GM19023 (cell line): ENCODE measurements at regions not wholly inside any gene's neighbourhood (a gene's known extent, or its start where the extent isn't known, plus 50 kb on each side); places are given as distances from the start of the nearest gene placed in this dataset.
"Not testable (repeated sequence)": the region's sequence is repeated elsewhere in the genome, so short reads cannot be mapped to it uniquely, and the experiment has no call there.

Experiments
- ATAC-seq: cut with Tn5 transposase; IDR thresholded peaks from one replicate; pipeline ENCODE4 v1.9.1; 2021; ENCODE audit warnings: mild to moderate bottlenecking, moderate library complexity; ENCODE audit not compliant: unreplicated experiment

DNA sequence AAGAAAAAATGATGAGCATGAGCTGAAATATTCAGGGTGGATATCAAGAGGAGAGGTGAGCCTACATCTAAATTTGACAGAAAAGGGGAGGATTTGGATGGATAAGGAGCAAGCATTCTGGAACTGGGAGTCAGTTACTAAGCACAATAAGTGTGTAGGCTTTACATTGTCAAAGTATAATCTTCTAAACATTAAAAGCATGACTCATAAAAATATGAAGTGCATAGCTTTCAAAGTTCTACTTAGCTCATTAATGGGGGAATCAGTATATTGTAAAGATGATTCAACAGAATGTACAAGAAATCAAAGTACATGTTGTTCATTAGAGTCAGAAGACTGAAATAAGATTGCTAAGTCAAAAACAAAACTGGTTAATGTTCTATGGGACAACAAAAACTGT, 248.0 kb upstream of the GAS1 start:
- no peak for ATAC-seq

DNA sequence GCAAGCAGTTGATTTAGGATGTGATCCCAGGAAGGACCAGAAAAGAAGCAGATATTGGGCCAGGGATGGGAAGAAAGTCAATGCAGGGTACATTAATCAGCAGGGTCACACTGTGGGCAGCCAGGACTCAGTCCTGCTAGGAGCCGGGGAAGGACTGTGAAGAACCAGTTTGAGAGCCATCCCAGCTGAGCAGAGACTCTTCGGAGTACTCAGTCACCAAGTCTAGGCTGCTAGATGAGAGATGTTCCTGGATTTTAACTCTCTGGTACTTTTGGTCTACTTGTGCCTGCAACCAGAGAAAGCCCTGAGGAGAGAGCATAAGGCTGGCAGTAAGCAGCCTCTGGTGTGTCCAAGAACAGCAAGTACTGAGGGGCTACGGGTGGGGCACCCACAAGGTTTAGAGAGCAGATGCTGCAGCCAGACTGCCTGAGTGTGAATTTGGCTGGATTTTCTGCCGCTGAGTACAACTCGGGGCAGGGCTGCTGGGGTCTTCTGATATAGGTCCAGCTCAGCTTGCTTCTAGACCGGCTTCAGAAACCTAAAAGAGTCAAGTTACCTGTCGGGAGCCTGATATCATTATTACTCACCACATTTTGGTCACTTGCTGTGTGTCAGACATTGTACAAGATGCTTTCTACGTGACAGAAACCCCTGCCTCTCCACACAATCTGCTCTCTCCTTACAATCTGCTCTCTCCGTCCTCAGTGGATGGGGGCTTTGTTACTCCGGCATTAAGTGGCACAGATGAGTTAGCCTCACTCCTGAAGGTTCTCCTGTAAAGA, 250.2 kb upstream of the GAS1 start:
- ATAC-seq: no peak

DNA sequence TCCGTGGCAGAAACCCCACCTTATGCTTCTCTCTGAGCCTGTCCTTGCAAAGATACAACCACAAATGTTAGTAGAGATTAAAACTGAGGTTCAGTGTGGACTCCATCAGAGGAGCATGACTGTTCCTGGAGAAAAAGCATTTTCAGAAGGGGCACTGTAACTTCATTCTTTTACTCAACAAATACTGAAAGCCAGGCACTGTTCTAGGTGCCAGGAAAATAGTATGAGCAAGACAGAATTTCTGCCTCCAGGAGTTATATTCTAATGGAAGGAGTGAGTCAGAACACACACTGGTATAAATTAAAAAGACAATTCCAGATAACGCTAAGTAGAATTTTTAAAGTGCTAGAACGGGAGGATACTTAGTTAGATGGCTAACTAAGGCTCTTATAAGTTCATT, 251.4 kb upstream of the GAS1 start:
- no peak for ATAC-seq

DNA sequence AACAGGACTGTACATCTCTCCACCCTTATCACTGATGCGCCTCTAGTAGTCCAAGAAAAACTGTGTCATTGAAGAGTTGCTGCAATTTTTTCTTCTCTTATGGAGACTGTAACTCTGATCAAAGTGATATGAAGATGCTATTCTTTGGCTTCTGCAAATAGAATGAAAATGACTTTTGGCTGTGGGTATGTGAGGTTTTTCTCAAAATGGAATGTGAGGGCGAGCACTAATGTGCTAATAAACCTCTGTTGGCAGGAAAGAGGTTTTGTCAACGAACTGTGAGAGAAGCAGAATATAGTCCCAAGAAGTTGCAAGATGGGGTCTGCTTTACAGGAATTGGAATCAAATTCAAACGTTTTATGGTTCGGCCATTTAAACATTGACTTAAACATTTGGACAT, 252.0 kb upstream of the GAS1 start:
- no peak for ATAC-seq

DNA sequence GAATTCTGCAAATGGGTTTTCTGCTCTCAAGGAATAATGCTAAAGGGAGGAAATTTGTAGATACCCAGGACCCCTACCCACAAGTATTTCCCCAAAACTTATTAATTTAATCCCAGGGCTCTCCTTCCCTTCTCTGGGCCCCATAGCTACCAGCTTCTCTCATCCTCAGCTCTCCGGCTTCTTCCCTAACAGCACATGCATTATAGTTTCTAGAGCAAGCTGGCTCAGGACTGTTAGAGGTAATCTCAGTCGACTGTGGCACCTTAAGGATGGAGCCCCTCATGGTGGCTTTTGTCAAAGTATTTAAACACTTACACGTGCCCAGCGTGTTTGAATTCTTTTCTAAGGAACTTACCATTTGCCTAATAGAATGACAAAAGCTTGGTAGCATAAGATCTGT, 252.5 kb upstream of the GAS1 start:
- no peak for ATAC-seq

DNA sequence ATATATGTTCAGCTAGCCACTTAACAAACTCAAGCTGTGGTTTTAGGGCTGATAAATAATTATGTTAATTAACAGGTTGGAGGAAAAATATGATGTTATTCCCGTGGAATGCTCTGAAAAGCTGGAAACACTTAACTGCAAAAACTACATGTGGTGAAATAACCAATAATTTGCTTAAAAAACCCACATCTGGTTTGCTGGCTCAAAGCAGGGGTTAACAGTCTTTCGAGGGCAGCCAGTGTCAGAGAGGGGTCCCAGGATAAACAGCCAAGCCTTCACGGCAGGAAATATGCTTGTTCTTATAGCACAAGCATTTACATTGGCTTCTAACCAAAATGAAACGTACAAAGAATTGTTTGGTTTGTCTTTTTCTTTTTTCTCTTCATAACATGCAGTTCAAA, 254.0 kb upstream of the GAS1 start:
- ATAC-seq: no peak

DNA sequence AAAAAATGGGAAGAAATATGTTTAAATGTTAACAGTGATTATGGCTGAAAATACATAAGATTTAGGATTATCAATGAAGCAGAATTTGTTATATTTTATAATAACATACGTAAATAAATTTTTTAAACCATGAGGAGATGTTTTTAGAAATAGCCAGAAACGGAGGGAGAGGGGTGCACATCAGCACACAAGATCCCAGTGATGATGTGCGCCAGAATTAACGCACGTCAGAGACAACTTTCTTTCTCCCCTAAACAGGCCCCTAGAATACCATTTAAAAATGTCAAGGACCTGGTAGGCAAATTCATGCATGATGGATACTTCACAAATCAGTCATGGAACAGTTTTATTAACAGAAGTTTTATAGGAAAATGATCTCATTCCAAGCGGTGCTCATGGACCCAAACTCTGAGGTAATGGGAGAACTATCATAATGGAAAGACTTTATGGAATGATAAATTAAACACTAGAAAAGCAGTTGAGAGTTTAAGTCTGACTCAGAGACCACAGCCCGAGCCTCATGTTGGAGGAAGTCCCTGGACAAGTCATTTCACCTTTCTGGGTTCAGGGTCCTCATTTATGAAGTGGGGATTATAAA, 258.9 kb upstream of the GAS1 start:
- no peak for ATAC-seq

DNA sequence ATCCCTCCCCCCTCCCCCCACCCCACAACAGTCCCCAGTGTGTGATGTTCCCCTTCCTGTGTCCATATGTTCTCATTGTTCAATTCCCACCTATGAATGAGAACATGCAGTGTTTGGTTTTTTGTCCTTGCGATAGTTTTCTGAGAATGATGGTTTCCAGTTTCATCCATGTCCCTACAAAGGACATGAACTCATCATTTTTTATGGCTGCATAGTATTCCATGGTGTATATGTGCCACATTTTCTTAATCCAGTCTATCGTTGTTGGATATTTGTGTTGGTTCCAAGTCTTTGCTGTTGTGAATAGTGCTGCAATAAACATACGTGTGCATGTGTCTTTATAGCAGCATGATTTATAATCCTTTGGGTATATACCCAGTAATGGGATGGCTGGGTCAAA, 263.4 kb upstream of the GAS1 start:
- ATAC-seq: not testable (repeated sequence)

DNA sequence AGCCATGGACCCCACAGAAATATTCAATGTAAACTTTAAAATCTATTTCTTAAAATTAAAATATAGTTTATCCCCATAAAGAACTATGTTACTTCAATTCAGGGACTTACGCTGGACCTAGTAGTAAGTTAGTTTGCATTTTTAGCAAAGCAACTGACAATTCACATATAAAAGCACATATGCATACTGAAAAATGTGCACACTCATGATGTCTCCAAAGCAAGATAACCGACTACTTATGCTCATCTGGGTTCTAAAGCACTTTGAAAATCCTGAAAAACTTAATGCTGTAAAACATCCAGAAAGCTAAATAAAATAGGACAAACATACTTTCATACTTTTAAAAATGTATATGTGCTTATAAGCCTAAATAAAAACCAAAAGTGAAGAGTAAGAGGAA, 264.4 kb upstream of the GAS1 start:
- no peak for ATAC-seq

DNA sequence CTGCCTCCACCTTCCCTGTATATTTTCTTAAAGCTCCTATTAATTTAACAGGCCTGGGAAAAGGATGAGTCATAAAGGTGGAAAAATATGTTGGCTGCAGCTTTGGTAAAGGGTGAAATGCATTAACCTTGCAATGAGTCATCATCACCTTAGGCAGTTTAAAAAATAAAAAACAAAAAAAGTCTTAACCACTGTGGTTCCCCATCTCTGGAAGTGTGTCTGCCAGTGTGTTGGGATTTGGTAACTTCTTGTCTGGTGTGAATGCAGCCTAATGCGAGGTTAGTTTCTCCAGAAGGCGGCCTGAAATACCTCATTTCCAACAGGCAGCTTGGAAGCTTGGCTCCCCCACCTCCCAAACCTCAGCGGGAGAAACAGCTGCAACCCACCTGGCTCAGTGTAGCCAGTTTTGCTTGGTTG, 265.3 kb upstream of the GAS1 start:
- no peak for ATAC-seq

DNA sequence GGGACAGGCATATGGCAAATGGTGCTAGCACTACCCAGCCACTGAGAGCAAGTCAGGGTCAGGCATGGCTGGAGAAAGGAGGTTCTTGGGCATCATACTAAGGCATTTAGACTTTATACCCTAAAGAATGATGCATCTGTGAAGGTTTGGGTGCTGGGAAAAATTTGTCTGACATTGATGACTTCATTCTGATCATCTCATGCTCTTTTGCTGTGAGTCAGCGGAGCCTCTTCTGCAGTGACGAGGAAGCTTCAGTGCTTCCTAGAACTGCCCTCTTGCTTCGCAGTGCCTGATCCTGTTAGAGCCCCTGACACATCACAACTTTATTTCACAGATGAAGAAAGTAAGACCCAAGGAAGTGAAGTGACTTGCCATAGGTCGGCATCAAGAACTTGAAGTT, 266.6 kb upstream of the GAS1 start:
- no peak for ATAC-seq

DNA sequence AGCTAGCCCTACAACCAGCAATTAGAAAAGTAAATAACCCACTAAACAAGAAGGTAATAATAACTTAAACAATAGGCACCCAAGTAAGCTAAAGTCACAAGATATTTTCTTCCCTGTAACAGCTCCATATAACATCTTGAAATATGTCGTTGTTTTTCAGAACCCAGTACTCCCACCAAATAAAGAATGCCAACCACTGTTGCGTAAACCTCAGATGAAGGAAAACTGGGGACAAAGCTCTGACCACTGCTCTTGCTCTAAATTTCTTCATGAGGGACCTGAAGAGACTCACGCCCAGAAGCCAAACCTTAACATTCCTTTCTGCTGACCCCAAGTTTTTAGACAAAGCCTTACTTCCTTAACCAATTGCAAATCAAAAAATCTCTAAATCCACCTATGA, 267.7 kb upstream of the GAS1 start:
- no peak for ATAC-seq

DNA sequence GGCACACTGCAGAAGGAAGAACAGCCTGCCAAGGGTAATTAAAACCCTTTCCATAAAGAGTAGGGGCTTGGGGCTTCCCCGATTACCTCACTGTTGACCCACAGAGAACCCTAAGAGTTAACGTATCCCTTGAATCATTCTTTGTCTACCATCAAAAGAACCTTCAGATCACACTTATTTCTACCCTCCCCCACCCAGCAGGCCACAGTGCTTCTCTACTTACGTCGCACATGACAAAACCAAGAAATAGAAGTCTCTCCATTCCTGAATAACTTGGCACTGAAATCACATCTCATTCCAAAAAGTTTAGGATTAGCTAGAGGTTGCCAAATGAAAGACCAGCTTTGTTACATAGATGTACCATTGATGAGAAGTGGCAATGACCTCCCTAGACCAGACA, 268.7 kb upstream of the GAS1 start:
- ATAC-seq: no peak

DNA sequence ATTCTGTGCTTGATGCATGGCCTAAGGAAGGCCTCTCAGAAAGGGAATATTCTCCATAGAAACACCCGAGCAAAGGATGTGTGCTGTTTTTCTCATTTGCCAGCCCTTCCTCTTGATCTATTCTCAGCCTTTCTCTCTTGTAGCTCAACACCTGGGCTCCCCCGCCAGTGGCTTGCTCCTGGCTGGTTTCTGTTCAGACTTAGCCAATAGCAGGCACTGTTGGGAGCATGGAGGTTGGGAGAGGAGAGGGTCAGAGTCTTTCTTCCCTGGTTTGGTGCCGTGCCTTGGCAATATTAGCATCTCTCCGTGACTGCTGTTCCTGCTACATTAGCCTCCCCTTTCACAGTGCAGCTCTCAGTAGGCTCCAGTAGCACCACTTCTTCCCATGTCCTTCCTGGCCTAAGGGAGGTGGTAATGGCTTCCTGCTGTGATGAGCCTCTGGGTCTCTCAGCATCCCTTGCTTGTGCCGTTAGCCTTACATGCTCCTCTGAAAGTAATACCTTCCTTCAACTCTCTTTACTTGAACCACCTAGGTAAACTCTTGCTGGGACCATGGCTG, 269.7 kb upstream of the GAS1 start:
- ATAC-seq: no peak

DNA sequence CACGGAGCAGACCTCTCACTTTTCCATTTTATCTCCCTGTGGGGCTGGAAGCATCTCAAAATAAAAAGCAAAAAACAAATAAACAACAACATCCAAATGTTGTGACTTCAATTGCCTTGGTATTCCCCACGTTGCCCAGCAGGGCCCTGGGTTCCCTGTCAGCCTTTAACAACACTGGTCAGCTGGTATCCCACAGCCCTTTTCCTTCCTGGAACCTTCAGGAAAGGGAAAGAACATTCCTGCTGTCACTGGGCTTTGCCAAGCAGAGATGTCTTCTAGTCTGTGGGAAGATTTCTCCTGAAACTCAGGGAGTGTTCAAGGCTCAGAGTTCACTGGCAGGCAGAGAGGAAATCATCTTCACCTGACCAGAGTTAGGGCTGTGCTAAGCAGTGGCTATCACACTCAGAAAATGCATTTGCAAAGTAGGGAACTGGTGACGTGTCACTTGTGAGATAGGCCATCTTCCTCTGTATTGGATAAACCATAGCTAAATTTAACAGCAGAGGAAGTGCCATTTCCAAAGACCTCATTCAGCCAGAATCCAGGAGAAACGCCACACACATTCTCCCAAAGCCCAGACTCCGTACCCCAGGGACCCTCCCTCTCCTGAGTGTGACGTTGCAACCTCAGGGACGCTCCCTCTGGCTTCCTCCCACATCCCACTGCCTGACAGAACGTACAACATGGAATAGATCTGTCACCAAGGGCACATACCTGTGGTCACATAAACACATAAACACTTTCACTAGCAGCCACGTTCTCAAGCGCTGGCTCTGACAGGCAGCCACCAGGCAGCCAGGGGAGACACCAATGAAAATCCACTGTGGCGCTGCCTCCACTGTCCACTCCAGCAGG, 274.0 kb upstream of the DAPK1 start:
- no peak for ATAC-seq

DNA sequence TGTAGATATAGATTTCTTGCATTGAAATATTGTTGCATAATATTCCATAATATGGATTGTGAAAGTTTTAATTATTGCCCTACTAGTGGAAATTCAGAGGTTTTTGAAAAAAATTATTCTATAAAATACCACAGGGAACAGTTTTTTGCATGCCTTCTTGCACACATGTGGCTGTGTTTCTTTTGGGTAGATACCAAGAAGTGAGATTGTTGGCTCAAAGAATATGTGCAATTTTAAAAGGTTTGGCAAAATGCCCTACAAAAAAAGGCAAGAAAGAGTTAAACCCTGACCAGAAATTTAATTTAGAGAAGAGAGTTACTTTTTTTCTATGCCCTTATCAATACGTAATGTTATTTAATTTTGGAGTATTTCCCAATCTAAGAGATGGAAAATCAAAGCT, 270.8 kb upstream of the DAPK1 start:
- no peak for ATAC-seq

DNA sequence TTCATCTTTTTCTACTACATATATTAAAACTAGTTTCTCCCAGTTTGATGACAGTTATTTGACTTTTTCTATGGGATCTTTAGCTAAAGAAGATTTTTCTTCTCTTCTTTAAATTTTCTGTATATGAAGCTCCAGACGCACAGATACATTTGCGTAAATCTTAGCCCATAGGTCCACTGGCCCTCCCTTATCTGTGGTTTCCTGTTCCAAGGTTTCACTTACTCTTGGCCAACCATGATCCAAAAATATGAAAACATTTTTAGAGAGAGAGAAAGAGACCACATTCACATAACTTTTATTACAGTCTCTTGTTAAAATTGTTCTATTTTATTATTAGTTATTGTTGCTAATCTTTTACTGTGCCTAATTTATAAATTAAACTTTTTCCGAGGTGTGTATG, 270.2 kb upstream of the DAPK1 start:
- ATAC-seq: no peak

DNA sequence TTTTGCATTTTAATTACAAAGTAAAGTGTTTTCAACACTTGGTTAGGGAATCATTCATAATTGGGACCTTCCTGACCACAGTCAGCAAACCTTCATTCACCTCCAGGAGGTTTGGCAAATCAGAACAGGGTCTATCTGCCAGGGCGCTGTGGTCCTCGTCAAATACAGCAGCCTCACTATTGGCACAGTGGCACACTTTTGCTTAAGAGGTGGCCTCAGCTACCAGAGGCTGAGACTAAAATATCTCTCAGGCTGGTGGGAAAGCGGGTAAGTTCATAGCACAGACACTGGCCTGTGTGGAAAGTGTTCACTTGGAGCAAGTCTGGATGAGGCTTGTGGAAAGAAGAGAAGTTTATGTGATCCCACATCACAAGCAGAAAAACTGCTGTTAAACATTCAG, 268.6 kb upstream of the DAPK1 start:
- no peak for ATAC-seq

DNA sequence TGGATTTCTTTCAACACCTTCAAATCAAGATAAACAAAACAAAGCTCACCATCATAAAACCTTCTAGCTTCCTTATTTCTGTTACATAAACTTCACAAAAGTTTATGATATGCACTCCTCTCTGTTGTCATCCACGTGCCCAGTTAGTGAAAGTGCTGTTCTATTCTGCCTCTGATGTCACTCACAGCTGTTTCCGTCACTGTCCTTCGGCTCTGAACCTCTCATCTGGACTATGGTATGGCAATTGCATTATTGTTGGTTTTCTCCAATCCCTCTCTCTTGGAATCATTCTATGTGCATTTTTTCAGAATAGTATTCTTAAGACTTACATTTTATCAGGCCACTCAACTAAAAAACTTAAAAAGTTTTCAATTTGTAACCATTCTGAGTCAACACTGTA, 264.2 kb upstream of the DAPK1 start:
- no peak for ATAC-seq

DNA sequence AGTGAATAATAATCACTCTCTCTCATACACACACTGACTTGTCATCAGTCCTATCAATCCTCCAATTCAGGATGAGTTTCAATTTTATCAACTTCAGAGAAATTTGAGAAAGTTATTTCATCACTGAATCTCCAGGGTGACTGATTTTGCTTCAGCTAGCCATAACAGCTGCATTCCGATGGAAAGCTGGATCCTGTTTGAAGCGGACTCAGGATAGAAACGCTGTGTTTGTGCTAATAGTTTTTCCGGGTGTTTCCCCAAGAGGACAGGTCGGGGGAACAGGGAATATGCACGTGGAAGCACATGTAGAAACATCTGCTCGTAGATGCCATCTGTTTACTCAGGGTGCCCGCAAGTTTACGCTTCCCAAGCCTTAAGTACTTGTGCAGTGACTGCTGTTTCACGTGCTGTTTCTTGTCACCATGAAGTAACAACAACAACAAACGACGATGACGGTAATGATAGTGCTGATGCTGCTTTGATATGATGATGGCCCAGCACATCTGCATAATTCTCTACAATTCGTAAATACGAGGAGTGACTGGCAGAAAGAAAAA, 263.7 kb upstream of the DAPK1 start:
- ATAC-seq: no peak

DNA sequence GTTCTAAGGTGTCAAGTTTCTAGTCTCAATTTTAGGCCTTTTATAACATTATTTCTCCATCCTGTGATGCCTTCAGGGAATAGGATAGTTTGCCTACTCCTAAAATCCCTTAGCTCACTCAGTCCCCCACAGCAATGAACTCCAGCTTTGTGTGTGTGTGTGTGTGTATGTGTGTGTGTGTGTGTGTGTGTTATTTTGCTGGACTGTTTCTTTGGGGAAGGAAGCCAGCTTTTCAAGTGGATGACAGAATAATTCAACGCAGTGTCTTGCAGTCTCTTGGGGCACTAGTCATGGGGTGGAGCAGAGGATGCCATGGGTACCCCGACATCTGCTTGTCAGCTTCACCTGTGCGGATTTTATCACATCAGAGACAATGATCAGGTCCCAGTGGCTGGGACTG, 262.8 kb upstream of the DAPK1 start:
- ATAC-seq: no peak
